ENCODE measurements at regions not wholly inside any gene's neighbourhood (a gene's known extent, or its start where the extent isn't known, plus 50 kb on each side); places are given as distances from the start of the nearest gene placed in this dataset.
"Not testable (repeated sequence)": the region's sequence is repeated elsewhere in the genome, so short reads cannot be mapped to it uniquely, and the experiment has no call there.

DNA sequence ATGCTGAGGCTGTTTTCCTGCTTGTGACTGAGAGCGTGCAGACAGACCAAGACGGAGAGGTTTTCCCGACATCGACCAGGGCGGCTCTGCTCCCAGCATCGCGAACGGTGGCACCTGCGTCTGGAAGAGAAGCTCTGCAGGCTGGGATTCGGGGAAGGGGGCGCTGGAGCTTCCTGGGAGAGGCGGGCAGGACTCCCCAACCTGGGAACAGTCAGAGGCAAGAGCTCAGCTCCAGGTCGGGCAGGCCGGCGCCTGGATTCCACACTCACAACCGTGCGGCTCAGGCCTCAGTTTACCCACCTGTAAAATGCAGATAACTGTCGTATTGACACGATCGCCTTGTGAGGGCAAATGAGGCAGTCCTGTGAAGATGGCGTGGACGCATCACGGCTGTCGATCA lies 332.6 kb downstream of the ADGRD1 start:
- H3K27me3 ChIP-seq; H3K4me1 ChIP-seq; H3K36me3 ChIP-seq; H3K9me3 ChIP-seq; H3K4me3 ChIP-seq (ENCODE audit: low read depth, low read length); DNase-seq: not testable (repeated sequence)

DNA sequence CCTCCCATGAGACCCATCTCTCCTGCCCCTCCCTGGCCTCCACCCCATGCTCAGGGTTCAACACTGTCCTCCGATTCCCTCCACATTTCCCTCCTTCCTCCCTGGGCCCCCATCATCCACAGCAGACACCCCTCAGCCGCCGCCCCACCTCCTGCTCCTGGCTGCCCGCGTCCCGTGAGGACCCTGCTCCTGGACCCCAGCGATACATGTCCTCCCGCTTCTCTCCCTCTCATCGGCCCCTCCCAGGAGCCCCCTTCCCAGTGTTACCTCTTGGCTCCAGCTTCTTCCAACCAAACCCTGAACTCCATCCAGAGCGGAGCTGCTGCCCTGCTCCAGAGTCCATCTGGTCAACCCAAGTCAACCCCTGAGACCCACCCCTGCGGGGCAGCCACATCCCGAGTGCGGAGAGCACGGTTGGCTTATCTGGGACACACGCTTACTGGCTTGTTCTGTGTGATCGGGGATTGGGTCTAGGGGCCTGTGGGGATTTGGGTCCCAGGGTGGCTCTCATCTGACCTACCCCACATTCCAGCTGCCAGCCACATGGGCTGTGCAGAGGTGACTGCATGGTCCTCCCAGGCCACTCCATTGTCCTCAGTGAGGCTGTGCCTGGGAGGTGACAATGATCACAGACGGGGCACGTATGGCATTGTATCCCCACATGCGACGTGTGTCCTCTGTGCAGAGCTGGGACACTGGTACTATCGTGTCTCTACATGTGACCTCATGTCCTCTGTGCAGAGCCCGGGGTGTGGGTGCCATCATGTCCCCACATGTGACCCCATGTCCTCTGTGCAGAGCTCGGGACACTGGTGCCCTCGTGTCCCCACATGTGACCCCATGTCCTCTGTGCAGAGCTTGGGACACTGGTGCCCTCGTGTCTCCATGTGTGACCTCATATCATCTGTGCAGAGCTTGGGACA lies 333.6 kb downstream of the ADGRD1 start:
- TF ChIP-seq, protein P1, sequence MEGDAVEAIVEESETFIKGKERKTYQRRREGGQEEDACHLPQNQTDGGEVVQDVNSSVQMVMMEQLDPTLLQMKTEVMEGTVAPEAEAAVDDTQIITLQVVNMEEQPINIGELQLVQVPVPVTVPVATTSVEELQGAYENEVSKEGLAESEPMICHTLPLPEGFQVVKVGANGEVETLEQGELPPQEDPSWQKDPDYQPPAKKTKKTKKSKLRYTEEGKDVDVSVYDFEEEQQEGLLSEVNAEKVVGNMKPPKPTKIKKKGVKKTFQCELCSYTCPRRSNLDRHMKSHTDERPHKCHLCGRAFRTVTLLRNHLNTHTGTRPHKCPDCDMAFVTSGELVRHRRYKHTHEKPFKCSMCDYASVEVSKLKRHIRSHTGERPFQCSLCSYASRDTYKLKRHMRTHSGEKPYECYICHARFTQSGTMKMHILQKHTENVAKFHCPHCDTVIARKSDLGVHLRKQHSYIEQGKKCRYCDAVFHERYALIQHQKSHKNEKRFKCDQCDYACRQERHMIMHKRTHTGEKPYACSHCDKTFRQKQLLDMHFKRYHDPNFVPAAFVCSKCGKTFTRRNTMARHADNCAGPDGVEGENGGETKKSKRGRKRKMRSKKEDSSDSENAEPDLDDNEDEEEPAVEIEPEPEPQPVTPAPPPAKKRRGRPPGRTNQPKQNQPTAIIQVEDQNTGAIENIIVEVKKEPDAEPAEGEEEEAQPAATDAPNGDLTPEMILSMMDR (IDR thresholded peaks at IDR 0.05; ENCODE audit: low read depth, low read length) = no peak
- Histone ChIP-seq H3K4me1 (no peaks in the 10 kb centered on the region), H3K9me3 (no peaks in the 10 kb centered on the region), H3K27me3 (no peaks in the 10 kb centered on the region), H3K4me3 (ENCODE audit: low read depth, low read length) (no peak overlapping the region), H3K36me3 (no peaks in the 10 kb centered on the region)
- DNase-seq = no peak

DNA sequence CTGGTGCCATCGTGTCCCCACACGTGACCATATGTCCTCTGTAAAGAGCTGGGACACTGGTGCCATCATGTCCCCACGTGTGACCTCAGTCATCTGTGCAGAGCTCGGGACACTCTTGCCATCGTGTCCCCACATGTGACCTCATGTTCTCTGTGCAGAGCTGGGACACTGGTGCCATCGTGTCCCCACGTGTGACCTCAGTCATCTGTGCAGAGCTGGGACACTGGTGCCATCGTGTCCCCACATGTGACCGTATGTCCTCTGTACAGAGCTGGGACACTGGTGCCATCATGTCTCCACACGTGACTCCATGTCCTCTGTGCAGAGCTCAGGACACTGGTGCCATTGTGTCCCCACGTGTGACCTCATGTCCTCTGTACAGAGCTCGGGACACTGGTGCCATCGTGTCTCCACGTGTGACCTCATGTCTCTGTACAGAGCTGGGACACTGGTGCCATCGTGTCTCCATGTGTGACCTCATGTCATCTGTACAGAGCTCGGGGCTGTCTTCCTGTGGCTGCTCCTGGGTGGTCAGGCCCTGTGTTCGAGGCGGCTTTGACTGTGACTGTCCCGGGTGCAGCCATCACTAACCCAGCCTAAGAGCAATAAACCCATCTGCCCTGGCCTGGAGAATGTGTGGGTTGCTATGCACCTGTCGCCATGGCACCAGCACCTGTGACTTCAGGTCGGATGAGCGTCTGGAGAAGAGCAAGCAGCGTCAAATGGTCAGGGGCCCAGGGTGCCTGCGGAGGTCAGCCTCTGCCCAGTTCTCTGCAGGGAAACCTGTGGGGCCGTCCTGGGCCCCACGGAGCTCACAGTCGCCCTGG lies 334.4 kb downstream of the ADGRD1 start:
- H3K36me3 ChIP-seq = no peaks in the 10 kb centered on the region
- no peaks in the 10 kb centered on the region for H3K4me1 ChIP-seq
- no peak overlapping the region for H3K4me3 ChIP-seq (ENCODE audit: low read depth, low read length)
- H3K27me3 ChIP-seq = no peaks in the 10 kb centered on the region
- H3K9me3 ChIP-seq = no peaks in the 10 kb centered on the region
- TF ChIP-seq, protein P1 (IDR thresholded peaks at IDR 0.05; ENCODE audit: low read depth, low read length) = no peak
- DNase-seq = no peak

DNA sequence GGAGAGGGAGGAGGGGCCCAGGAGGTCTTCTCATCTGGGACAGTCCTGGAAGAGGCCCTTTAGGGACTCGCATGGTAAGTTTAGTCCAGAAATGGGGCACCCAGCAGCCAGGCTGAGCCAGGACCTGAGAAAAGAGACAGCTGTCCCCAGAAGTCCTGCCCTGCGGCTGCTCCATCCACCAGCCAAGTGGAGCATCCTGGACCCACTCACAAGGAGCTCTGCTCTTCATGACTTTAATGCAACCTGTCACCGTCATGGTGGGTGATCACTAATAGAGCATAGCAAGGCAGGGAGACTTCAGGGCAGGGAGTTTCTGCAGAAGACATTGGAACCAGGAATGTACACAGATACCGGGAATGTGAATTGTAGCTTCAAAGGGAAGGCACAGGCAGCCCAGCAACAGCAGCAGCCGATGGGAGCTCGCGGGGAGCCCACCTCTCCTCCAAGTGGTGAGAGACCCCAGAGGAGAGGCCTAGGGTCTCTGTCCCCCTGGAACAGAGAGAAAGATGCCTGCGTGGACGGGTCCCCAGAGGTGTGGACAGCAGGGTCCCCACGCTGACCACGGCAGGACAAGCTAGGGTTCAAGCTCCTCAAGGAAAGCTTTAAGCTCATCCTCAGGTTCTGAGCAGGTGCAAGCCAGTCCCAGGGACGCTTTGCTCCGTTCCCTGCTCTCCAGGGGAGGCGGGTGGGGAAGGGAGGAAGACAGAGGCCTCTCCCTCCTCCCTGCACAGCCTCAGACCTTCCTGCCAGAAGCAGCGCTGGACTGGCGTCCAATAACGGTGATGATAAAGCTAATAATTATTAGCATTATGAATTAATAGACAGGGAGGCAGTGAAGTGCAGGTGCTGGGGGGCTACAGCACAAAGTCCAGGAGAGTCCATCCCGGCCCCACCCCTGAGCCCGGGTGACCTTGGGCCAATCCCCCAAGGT lies 335.3 kb downstream of the ADGRD1 start:
- not testable (repeated sequence) for H3K4me1 ChIP-seq; H3K36me3 ChIP-seq; H3K9me3 ChIP-seq; H3K27me3 ChIP-seq; DNase-seq; H3K4me3 ChIP-seq (ENCODE audit: low read depth, low read length)

DNA sequence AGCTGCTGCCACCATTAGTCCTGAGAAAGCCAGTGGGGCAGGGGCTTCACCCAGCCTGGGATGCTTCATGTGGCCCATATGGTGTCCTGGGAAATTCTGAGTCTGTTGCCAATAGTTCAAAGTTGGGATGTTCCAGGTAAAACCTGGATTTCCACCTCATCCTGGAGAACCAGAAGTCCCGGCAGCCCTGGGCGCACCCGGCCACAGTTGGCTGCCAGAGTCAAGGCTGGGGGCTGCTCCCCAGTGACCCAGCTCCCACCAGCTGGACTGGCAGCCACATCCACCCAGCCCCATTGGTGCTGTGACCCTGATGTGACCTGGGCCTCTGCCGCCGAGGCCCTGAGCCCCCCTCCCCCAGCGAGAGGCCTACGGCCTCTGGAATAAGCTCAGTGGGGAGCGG lies 336.1 kb downstream of the ADGRD1 start:
- H3K4me3 ChIP-seq (ENCODE audit: low read depth, low read length); H3K4me1 ChIP-seq; H3K36me3 ChIP-seq; DNase-seq; H3K27me3 ChIP-seq; H3K9me3 ChIP-seq: not testable (repeated sequence)

DNA sequence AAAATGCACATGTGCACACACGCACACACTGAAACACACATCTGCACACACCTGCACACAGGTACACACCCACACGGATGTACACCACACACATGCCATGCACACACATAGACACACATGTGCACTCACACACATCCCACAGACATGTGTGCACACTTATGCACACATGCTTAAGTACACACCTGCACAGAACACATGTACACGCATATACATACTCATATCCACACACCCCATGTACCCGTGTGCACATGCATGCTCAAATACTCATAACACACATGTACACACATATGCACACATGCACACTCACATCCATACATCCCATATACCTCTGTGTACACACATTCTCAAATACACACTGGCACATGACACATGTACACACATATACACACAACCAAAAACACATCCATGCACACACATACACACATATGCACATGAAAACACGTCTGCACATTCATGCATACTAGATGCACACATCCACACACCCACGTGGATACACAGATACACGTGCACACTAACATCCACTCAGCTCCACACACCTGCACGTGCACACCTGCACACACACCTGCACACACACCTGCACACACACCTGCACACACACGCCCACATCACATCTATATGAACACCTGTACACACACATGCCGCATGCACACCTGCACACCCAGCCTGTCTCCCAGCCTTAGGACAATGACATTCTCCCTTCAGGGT lies 336.7 kb downstream of the ADGRD1 start:
- H3K9me3 ChIP-seq = no peaks in the 10 kb centered on the region
- H3K4me3 ChIP-seq (ENCODE audit: low read depth, low read length) = no peak overlapping the region
- H3K27me3 ChIP-seq = no peaks in the 10 kb centered on the region
- DNase-seq = no peak
- H3K36me3 ChIP-seq = no peaks in the 10 kb centered on the region
- TF ChIP-seq, protein P1 (IDR thresholded peaks at IDR 0.05; ENCODE audit: low read depth, low read length) = no peak
- no peaks in the 10 kb centered on the region for H3K4me1 ChIP-seq

DNA sequence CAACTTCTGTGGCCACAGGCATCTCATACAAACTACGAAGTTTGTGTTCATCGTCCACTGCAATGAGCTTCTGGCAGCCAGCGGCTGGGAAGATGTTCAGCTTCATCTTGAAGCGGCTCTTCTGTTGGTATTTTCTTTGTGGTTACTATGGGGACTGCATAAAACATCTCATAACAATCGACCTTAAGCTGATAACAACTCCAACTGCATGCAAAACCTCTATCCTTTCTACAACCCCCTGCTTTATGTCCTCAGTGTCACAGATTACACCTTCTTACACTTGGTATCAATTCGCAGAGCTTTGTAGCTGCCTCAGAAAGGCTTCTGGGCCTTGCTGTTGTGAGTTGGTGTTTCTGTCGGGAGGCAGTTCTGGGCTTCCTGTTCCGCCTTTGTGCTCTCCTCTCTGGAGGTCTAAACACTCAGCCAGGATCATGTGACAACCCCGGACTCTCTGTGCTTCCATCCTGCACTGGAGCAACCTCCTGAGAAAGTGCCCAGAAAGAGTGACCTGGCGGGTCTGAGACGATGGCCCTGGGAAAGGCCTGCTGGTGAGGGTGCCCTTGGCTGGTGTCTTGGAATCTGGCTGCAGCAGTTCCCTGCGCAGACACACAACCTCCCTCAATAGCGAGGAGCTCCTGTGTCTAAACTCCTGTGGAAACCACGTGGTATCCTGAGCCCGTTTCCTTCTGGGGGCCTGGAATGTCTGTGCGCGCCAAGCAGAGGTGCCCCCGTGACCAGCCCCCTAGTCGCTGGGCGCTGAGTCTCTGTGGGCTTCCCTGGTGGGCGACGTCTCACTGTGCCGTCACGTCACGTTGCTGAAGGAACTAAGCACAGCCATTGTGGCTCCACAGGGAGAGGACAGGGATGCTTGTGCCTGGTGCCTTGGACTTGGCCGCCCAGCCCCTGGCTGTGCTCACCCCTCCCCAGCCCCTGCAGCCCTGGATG lies 339.6 kb downstream of the ADGRD1 start:
- not testable (repeated sequence) for H3K4me3 ChIP-seq (ENCODE audit: low read depth, low read length); H3K27me3 ChIP-seq; H3K9me3 ChIP-seq; H3K4me1 ChIP-seq; DNase-seq; H3K36me3 ChIP-seq

DNA sequence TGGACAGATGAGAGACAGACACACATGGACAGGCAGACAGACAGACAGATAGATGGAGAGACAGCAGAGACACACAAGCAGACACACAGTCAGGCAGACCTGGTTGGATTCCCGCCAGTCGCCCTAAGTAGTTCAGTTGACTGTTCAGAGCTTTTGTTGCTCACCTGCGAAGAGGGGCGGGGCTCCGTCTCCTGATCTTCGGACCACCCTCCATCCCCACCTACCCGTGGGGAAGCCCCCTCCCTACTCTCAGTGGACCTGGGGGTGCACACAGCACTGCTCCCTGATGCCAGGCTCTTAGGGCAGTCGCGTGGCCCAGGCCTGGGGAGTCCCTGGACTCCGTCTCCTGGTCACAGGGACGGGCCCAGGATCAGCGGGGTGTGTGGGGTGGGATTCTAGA lies 341.0 kb downstream of the ADGRD1 start:
- not testable (repeated sequence) for H3K4me3 ChIP-seq (ENCODE audit: low read depth, low read length); H3K9me3 ChIP-seq; H3K4me1 ChIP-seq; H3K36me3 ChIP-seq; DNase-seq; H3K27me3 ChIP-seq

DNA sequence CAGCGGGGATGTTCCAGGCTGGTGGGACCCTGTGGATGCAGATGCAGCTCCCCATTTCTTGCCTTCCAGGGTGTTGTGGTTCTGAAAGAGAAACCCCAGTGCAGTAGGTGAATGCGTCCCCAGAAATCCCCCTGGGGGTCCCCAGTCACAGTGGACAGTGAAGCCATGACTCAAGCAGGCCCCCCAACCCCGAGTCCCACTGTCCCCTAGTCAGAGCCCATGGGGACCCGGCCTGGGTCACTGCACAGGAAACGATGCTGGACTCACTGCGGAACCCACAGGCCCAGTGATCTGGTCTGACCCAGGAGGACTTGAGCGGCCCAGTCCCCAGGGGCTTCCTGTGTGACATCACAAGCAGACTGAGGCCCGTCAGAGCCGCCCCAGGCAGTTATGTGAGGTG lies 341.4 kb downstream of the ADGRD1 start:
- not testable (repeated sequence) for H3K9me3 ChIP-seq; H3K27me3 ChIP-seq; H3K36me3 ChIP-seq; H3K4me3 ChIP-seq (ENCODE audit: low read depth, low read length); H3K4me1 ChIP-seq; DNase-seq

DNA sequence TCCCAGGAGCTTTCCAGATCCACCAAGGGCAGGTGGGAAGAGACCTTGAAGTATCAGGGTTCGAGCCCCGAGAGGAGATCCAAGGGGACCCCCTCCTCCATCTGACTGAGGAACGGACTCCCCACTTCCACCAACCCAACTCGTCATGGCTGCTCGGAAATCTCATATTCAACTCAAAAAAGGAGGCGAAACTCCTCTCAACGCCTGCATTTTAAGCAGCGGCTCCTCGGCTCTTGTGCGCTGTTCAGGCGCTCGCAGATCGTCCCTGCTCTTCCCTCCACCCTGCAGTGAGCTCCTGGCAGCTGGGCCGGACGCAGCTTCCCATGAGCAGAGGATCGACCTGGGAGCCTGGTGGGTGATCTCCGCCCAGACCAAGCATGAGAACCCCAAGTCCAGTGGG lies 341.9 kb downstream of the ADGRD1 start:
- not testable (repeated sequence) for H3K4me3 ChIP-seq (ENCODE audit: low read depth, low read length); H3K4me1 ChIP-seq; H3K9me3 ChIP-seq; DNase-seq; H3K27me3 ChIP-seq; H3K36me3 ChIP-seq

All from BE2C (cell line).